ENCODE measurements at regions not wholly inside any gene's neighbourhood (a gene's known extent, or its start where the extent isn't known, plus 50 kb on each side); places are given as distances from the start of the nearest gene placed in this dataset.

DNA sequence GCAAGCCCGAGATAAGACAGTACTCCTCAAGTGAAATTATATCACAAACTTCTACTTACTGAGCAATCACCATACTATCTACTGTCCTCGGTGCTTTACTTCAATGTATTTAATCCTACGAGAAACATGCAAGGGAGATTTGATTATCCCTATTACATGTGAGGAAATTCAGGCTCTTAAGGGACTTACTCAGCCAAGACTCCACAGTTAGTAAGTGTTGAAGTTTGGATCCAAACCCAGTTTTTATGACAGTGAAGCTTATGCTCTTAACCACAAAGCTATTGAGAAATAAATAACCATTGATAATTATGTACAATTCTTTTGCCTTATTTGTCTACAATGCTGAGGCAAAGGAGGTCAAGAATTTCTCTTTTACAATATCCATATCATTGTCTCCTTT is 672.9 kb upstream of the ACVR2A start:
- TF ChIP-seq CTCF (conservative IDR thresholded peaks at IDR 0.05; ENCODE audit: low read depth, low read length) = no peak
- no peak for DNase-seq (ENCODE audit: low read depth)
- no peak overlapping the region for H3K4me3 ChIP-seq (ENCODE audit: low read length)

DNA sequence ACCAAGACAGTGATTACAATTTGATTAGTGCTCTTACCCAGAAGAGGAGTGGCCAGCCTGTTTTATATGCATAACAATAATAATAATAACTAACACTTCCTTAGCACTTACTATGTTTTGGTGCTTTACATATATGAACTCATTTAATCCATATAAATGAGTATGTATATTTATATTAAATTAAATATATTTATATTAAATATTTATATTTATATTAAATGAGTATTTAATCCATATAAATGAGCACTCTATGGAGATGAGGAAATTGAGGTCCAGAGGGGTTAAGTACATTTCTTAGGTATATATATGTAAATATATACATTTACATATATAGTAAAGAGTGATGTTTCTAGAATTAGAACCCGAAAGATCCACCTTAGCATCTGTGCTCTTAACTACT is 673.9 kb upstream of the ACVR2A start:
- no peak for DNase-seq (ENCODE audit: low read depth)
- H3K4me3 ChIP-seq (ENCODE audit: low read length) = no peak overlapping the region
- no peak for TF ChIP-seq CTCF (conservative IDR thresholded peaks at IDR 0.05; ENCODE audit: low read depth, low read length)

DNA sequence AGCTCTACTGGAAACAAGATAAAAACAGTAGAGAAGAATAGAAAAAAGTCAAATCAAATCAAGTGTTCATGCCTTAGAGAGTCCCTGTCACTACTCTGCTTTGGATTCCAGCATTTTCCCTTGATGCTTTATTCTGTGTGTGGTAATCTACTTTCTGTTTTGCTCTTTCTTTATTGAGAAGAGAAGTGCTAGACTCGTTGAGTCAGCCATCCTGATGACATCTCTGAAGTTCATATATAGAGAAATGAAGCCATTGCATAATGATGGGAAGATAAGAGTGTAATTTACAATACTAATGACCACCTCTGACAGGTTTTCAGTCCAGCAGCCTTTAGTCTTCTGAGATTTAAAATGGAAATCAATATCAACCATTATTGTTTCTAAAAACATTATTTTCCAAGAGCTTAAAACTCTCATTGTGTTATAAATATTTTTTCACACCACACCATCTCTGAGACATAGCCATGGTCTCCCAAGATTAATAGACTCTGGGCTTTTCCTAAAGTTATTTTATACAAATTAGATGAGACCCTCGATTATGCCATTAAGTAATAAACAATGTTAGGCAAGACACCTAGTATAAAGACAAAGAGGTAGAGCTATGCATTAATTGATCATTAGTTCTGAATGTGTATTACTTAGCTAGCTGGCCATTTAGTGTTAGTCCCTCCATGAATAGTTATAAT is 679.0 kb upstream of the ACVR2A start:
- DNase-seq (ENCODE audit: low read depth) = no peak
- no peak overlapping the region for H3K4me3 ChIP-seq (ENCODE audit: low read length)
- no peak for TF ChIP-seq CTCF (conservative IDR thresholded peaks at IDR 0.05; ENCODE audit: low read depth, low read length)

DNA sequence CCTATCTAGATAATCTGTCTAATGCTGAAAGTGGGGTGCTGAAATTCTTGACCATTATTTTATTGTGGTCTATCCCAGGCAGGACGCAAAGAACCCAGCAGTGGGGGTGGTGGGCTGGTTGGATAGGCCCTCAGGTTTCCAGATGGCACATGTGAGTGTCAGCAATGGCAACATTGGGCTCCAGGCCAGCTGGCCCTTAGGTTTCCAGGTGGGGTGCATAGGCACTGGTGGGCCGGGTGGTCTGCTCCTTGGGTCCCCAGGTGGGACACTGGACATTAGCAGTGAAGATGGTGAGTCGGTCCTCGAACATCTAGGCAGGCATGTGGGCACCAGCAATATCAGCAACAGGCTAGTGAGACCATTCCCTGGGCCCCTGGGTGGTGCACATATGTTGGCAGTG is 680.3 kb upstream of the ACVR2A start:
- no peak for DNase-seq (ENCODE audit: low read depth)
- no peak overlapping the region for H3K4me3 ChIP-seq (ENCODE audit: low read length)
- TF ChIP-seq CTCF (conservative IDR thresholded peaks at IDR 0.05; ENCODE audit: low read depth, low read length) = no peak

DNA sequence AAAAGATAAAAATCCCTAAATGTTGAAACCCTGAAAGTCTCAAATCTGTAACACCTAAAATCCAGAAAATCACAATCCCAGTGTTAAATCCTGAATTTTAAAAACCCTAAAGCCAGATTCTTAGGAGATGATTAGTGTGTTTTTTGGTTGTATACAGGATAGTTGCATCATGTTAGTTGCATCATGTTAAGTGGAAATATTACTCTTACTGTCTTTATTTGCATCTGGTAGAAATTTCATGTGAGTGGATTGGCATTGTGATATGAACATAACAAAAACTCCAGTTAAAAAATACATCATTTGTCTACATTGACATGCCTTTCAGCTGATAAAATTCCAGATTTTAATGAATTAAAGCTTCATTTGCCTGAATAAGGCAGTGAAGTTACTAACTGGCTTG is 683.1 kb upstream of the ACVR2A start:
- no peak for TF ChIP-seq CTCF (conservative IDR thresholded peaks at IDR 0.05; ENCODE audit: low read depth, low read length)
- H3K4me3 ChIP-seq (ENCODE audit: low read length) = no peak overlapping the region
- no peak for DNase-seq (ENCODE audit: low read depth)

DNA sequence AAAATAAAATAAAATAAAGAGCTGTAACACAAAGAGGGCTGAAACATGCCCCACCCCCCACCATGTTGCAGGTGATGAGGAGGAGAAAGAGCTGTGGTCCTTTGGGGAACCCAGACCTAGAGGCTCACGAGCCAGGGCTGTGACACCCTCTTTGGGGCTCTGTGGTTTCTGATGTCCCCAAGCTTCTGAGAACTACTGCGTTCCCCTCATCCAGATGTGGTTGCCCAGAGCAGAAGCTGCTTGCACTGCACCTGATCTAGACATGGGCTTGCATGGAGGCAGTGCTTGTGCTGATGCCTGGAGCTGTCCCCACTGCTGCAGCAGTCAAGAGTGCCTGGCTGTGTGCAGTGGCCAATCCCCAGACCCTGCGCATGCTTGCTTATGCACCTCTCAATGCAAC is 687.9 kb upstream of the ACVR2A start:
- H3K4me3 ChIP-seq (ENCODE audit: low read length) = no peak overlapping the region
- no peak for DNase-seq (ENCODE audit: low read depth)
- no peak for TF ChIP-seq CTCF (conservative IDR thresholded peaks at IDR 0.05; ENCODE audit: low read depth, low read length)

GRCh38 chr2:147150241-147150635 is 694.6 kb upstream of the ACVR2A start:
- no peak for TF ChIP-seq CTCF (conservative IDR thresholded peaks at IDR 0.05; ENCODE audit: low read depth, low read length)
- DNase-seq (ENCODE audit: low read depth) = no peak
- H3K4me3 ChIP-seq (ENCODE audit: low read length) = no peak overlapping the region
